ENCODE measurements at regions not wholly inside any gene's neighbourhood (a gene's known extent, or its start where the extent isn't known, plus 50 kb on each side); places are given as distances from the start of the nearest gene placed in this dataset.

GRCh38 chr5:23157169-23157568 is 304.0 kb upstream of the CDH12 start:
- intact Hi-C loops (cut with micrococcal nuclease; ENCODE audit: unreplicated experiment) = no loop called here
- no peaks in the 10 kb centered on the region for H4K20me1 ChIP-seq (ENCODE audit: insufficient read depth)
- POLR2A ChIA-PET (ENCODE audit: unreplicated experiment) = no interaction called here
- no peak overlapping the region for H2AFZ ChIP-seq
- DNase-seq = no peak
- H3F3A ChIP-seq (ENCODE audit: insufficient read depth, low read depth) = no peaks in the 10 kb centered on the region
- H3K79me2 ChIP-seq (ENCODE audit: low read depth) = no peaks in the 10 kb centered on the region
- no peaks in the 10 kb centered on the region for H3K4me1 ChIP-seq (replicated peaks; ENCODE audit: insufficient read depth)
- H3K9me3 ChIP-seq (ENCODE audit: insufficient read depth, low read depth) = no peaks in the 10 kb centered on the region
- H3K27me3 ChIP-seq (ENCODE audit: insufficient read depth, low read depth) = no peaks in the 10 kb centered on the region
- BruUV-seq (replicated peaks) = no TSS peak
- H3K27ac ChIP-seq = no peak overlapping the region
- H3K36me3 ChIP-seq (ENCODE audit: low read depth) = no peaks in the 10 kb centered on the region
- CTCF ChIA-PET = no interaction called here
- no peak overlapping the region for H3K4me3 ChIP-seq
- H3K4me2 ChIP-seq = no peak overlapping the region
- H3K9me2 ChIP-seq (ENCODE audit: insufficient read depth) = no peaks in the 10 kb centered on the region
- no peak for TF ChIP-seq EZH2 (IDR thresholded peaks at IDR 0.05; ENCODE audit: low read depth)

- no peaks in the 10 kb centered on the region for H3K4me1 ChIP-seq (replicated peaks; ENCODE audit: insufficient read depth)
- no peaks in the 10 kb centered on the region for H4K20me1 ChIP-seq (ENCODE audit: insufficient read depth)
- H3K36me3 ChIP-seq (ENCODE audit: low read depth) = no peaks in the 10 kb centered on the region
- no peaks in the 10 kb centered on the region for H3F3A ChIP-seq (ENCODE audit: insufficient read depth, low read depth)
- no peak overlapping the region for H2AFZ ChIP-seq
- H3K27me3 ChIP-seq (ENCODE audit: insufficient read depth, low read depth) = no peaks in the 10 kb centered on the region
- no TSS peak for BruUV-seq (replicated peaks)
- intact Hi-C loops (cut with micrococcal nuclease; ENCODE audit: unreplicated experiment) = no loop called here
- H3K79me2 ChIP-seq (ENCODE audit: low read depth) = no peaks in the 10 kb centered on the region
- no peaks in the 10 kb centered on the region for H3K9me3 ChIP-seq (ENCODE audit: insufficient read depth, low read depth)
- ChIA-PET POLR2A (ENCODE audit: unreplicated experiment) (no interaction called here), CTCF (no interaction called here)
- no peak overlapping the region for H3K27ac ChIP-seq
- no peak overlapping the region for H3K4me3 ChIP-seq
- no peak for DNase-seq
- H3K9me2 ChIP-seq (ENCODE audit: insufficient read depth) = no peaks in the 10 kb centered on the region
- no peak for TF ChIP-seq EZH2 (IDR thresholded peaks at IDR 0.05; ENCODE audit: low read depth)
- TF ChIP-seq CTCF (conservative IDR thresholded peaks at IDR 0.05) = no peak
- H3K4me2 ChIP-seq = no peak overlapping the region
These were observed 294.5 kb upstream of the CDH12 start for GRCh38 chr5:23147625-23148024.

GRCh38 chr5:23146183-23146582 is 293.0 kb upstream of the CDH12 start:
- H3K27ac ChIP-seq = no peak overlapping the region
- DNase-seq = no peak
- ChIA-PET POLR2A (ENCODE audit: unreplicated experiment) (no interaction called here), CTCF (no interaction called here)
- H3K79me2 ChIP-seq (ENCODE audit: low read depth) = no peaks in the 10 kb centered on the region
- H3K4me2 ChIP-seq = no peak overlapping the region
- no peak overlapping the region for H2AFZ ChIP-seq
- no peaks in the 10 kb centered on the region for H3K9me3 ChIP-seq (ENCODE audit: insufficient read depth, low read depth)
- no peaks in the 10 kb centered on the region for H3F3A ChIP-seq (ENCODE audit: insufficient read depth, low read depth)
- H3K4me1 ChIP-seq (replicated peaks; ENCODE audit: insufficient read depth) = no peaks in the 10 kb centered on the region
- intact Hi-C loops (cut with micrococcal nuclease; ENCODE audit: unreplicated experiment) = no loop called here
- H3K9me2 ChIP-seq (ENCODE audit: insufficient read depth) = no peaks in the 10 kb centered on the region
- no peak for TF ChIP-seq CTCF (conservative IDR thresholded peaks at IDR 0.05)
- TF ChIP-seq EZH2 (IDR thresholded peaks at IDR 0.05; ENCODE audit: low read depth) = no peak
- no peaks in the 10 kb centered on the region for H4K20me1 ChIP-seq (ENCODE audit: insufficient read depth)
- no peaks in the 10 kb centered on the region for H3K27me3 ChIP-seq (ENCODE audit: insufficient read depth, low read depth)
- H3K4me3 ChIP-seq = no peak overlapping the region
- no peaks in the 10 kb centered on the region for H3K36me3 ChIP-seq (ENCODE audit: low read depth)
- no TSS peak for BruUV-seq (replicated peaks)

Data from PC-9 (cell line).